Panc1 (cell line): ENCODE measurements at regions not wholly inside any gene's neighbourhood (a gene's known extent, or its start where the extent isn't known, plus 50 kb on each side); places are given as distances from the start of the nearest gene placed in this dataset.

Experiments
- ATAC-seq: fragments of 200-7000 bp; cut with Tn5 transposase; 2 replicates; pipeline ENCODE4 v1.9.1; 2020; ENCODE audit warnings: mild to moderate bottlenecking, moderate library complexity
- BruUV-seq: library from RNA; stranded (reverse); fragments of 400-500 nt; replicated peaks from 2 replicates; lab custom pipeline; 2021; lab: Mats Ljungman, UMichigan
- CTCF ChIA-PET: fragments of 300-600 bp; sonication (Branson Sonifier 250); formaldehyde crosslinking; loops from one replicate; lab custom pipeline; 2022; ENCODE audit warnings: antibody characterized with exemption; lab: Charles Lee
- POLR2A ChIA-PET: fragments of 300-600 bp; sonication (Branson Sonifier 250); formaldehyde crosslinking; loops from one replicate; lab custom pipeline; 2022; ENCODE audit warnings: antibody characterized with exemption; lab: Charles Lee
- DNase-seq: peaks from one replicate; pipeline ENCODE4 v3.0.0-alpha.2; 2010; ENCODE audit warnings: low read depth, low spot score
- H3K27ac ChIP-seq: 2 replicates; pipeline ENCODE4 v1.5.1; 2011; ENCODE audit warnings: mild to moderate bottlenecking, low read length, inconsistent platforms
- H3K27me3 ChIP-seq: fragments of 200-500 bp; sonication (Bioruptor generic); 2 replicates; pipeline ENCODE4 v1.6.0; 2014; ENCODE audit warnings: low read length, inconsistent platforms; ENCODE audit not compliant: control insufficient read depth, insufficient read depth
- H3K36me3 ChIP-seq: fragments of 200-500 bp; sonication (Bioruptor generic); 2 replicates; pipeline ENCODE4 v1.5.1; 2014; ENCODE audit warnings: inconsistent platforms, mild to moderate bottlenecking, low read length, moderate library complexity; ENCODE audit not compliant: control insufficient read depth, insufficient read depth
- H3K4me1 ChIP-seq: 2 replicates; pipeline ENCODE4 v1.5.1; 2011; ENCODE audit warnings: inconsistent platforms, mild to moderate bottlenecking, low read length, moderate library complexity; ENCODE audit not compliant: control insufficient read depth, insufficient read depth
- H3K4me3 ChIP-seq, 2 experiments: 2 replicates each; pipeline ENCODE4 v1.5.1; 2011 to 2012; ENCODE audit warnings: low read depth in 2 of 2, low read length in 2 of 2, mild to moderate bottlenecking in 2 of 2, inconsistent platforms in 1 of 2, moderate library complexity in 1 of 2
- H3K9me3 ChIP-seq: fragments of 200-500 bp; sonication (Bioruptor generic); 2 replicates; pipeline ENCODE4 v1.5.1; 2014; ENCODE audit warnings: low read depth, mild to moderate bottlenecking, inconsistent platforms, low read length, moderate library complexity; ENCODE audit not compliant: control insufficient read depth, insufficient read depth
- POLR2AphosphoS5 ChIP-seq: IDR thresholded peaks from 2 replicates; pipeline ENCODE4 v1.6.1; 2012; ENCODE audit warnings: mild to moderate bottlenecking, low read depth, low read length, moderate library complexity
- REST ChIP-seq, 2 experiments: IDR thresholded peaks; 2 replicates each; pipeline ENCODE4 v1.6.1; 2011 to 2012; ENCODE audit warnings: low read depth in 2 of 2, control low read depth in 1 of 2, low read length in 1 of 2, mild to moderate bottlenecking in 1 of 2, moderate library complexity in 1 of 2; ENCODE audit not compliant: insufficient read depth in 1 of 2
- SIN3A ChIP-seq: IDR thresholded peaks from 2 replicates; pipeline ENCODE4 v1.6.1; 2012; ENCODE audit warnings: low read depth, mild to moderate bottlenecking, low read length, moderate library complexity, borderline replicate concordance; ENCODE audit not compliant: insufficient read depth
- TCF7L2 ChIP-seq: IDR thresholded peaks from 2 replicates; pipeline ENCODE4 v1.6.1; 2011; ENCODE audit warnings: mild to moderate bottlenecking, low read depth, low read length, inconsistent platforms
- in situ Hi-C: cut with HindIII; loops from 2 replicates; pipeline ENCODE4 v1.10.0; 2016; ENCODE audit warnings: low sequenced_read_pairs, low pct_unique_long_range_greater_than_20kb
- intact Hi-C: fragments of 100-400 bp; cut with micrococcal nuclease; formaldehyde crosslinking; loops from one replicate; pipeline ENCODE4 v1.10.0; 2022; ENCODE audit not compliant: unreplicated experiment
- TF ChIP-seq, protein P1 (sequence below): fragments of 450-650 bp; IDR thresholded peaks from 2 replicates; pipeline ENCODE4 v1.5.1; 2017; ENCODE audit warnings: mild to moderate bottlenecking

GRCh38 chr21:41068496-41068895 lies 99.5 kb upstream of the BACE2 start:
- no TSS peak for BruUV-seq
- H3K27me3 ChIP-seq: peaks cover 3% of the 10 kb centered on the region
- intact Hi-C loops: loop anchor here (5.0 to 10.0 kb wide), 3 partner anchors 224 to 926 kb away; partner anchors contain the start of gene DSCAM
- H3K4me3 ChIP-seq: peak overlapping the region; percentile 11 to 39; a peak in 2 of 4 replicates
- TF ChIP-seq TCF7L2: no peak
- TF ChIP-seq, protein P1, sequence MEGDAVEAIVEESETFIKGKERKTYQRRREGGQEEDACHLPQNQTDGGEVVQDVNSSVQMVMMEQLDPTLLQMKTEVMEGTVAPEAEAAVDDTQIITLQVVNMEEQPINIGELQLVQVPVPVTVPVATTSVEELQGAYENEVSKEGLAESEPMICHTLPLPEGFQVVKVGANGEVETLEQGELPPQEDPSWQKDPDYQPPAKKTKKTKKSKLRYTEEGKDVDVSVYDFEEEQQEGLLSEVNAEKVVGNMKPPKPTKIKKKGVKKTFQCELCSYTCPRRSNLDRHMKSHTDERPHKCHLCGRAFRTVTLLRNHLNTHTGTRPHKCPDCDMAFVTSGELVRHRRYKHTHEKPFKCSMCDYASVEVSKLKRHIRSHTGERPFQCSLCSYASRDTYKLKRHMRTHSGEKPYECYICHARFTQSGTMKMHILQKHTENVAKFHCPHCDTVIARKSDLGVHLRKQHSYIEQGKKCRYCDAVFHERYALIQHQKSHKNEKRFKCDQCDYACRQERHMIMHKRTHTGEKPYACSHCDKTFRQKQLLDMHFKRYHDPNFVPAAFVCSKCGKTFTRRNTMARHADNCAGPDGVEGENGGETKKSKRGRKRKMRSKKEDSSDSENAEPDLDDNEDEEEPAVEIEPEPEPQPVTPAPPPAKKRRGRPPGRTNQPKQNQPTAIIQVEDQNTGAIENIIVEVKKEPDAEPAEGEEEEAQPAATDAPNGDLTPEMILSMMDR: no peak
- TF ChIP-seq POLR2AphosphoS5: no peak
- no peak for TF ChIP-seq REST (IDR thresholded peaks at IDR 0.05; ENCODE audit: insufficient read depth in 1 of 2, low read depth in 2 of 2, low read length in 1 of 2)
- TF ChIP-seq SIN3A: no peak
- H3K36me3 ChIP-seq: no peaks in the 10 kb centered on the region
- H3K27ac ChIP-seq: no peak overlapping the region
- no peaks in the 10 kb centered on the region for H3K9me3 ChIP-seq
- ATAC-seq: peak; percentile 52
- in situ Hi-C loops: no loop called here
- DNase-seq: no peak
- H3K4me1 ChIP-seq: no peaks in the 10 kb centered on the region
- POLR2A ChIA-PET: no interaction called here
- CTCF ChIA-PET: no interaction called here

GRCh38 chr21:41068967-41069642 lies 98.9 kb upstream of the BACE2 start:
- no peak for TF ChIP-seq POLR2AphosphoS5
- no peak for TF ChIP-seq SIN3A
- TF ChIP-seq REST (IDR thresholded peaks at IDR 0.05; ENCODE audit: insufficient read depth in 1 of 2, low read depth in 2 of 2, low read length in 1 of 2): no peak
- TF ChIP-seq TCF7L2: no peak
- TF ChIP-seq, protein P1: peak; percentile 92
- ChIA-PET POLR2A (no interaction called here), CTCF (no interaction called here)
- in situ Hi-C loops (no loop called here), intact Hi-C loops (loop anchor here (5.0 to 10.0 kb wide), 3 partner anchors 224 to 927 kb away; partner anchors contain the start of gene DSCAM)
- H3K4me1 ChIP-seq: no peaks in the 10 kb centered on the region
- BruUV-seq: no TSS peak
- peak; percentile 22 for DNase-seq
- peak overlapping the region; percentile 11 to 39; a peak in 2 of 4 replicates for H3K4me3 ChIP-seq
- peaks cover 3% of the 10 kb centered on the region; the same call in 1 of the 2 replicates for H3K27me3 ChIP-seq
- no peaks in the 10 kb centered on the region for H3K9me3 ChIP-seq
- ATAC-seq: peak; percentile 96
- no peak overlapping the region for H3K27ac ChIP-seq
- H3K36me3 ChIP-seq: no peaks in the 10 kb centered on the region
